ENCODE measurements at regions not wholly inside any gene's neighbourhood (a gene's known extent, or its start where the extent isn't known, plus 50 kb on each side); places are given as distances from the start of the nearest gene placed in this dataset.
"Not testable (repeated sequence)": the region's sequence is repeated elsewhere in the genome, so short reads cannot be mapped to it uniquely, and the experiment has no call there.

- DNase-seq (ENCODE audit: low read depth): no peak
These were observed 401.4 kb upstream of the PTCHD4 start for GRCh38 chr6:48512390-48512789.

GRCh38 chr6:48511378-48511777 is 400.4 kb upstream of the PTCHD4 start:
- no peak for DNase-seq (ENCODE audit: low read depth)

GRCh38 chr6:48505621-48506020 is 394.6 kb upstream of the PTCHD4 start:
- DNase-seq (ENCODE audit: low read depth): no peak

- not testable (repeated sequence) for DNase-seq (ENCODE audit: low read depth)
These were observed 382.4 kb upstream of the PTCHD4 start for GRCh38 chr6:48493432-48493831.

- DNase-seq (ENCODE audit: low read depth): no peak
These were observed 379.7 kb upstream of the PTCHD4 start for GRCh38 chr6:48490658-48491057.

GRCh38 chr6:48486876-48487275 is 375.9 kb upstream of the PTCHD4 start:
- DNase-seq (ENCODE audit: low read depth): no peak

GRCh38 chr6:48486373-48486772 is 375.4 kb upstream of the PTCHD4 start:
- no peak for DNase-seq (ENCODE audit: low read depth)

- DNase-seq (ENCODE audit: low read depth): peak; percentile 6
These were observed 365.3 kb upstream of the PTCHD4 start for GRCh38 chr6:48476257-48476656.

- DNase-seq (ENCODE audit: low read depth): no peak
These were observed 364.3 kb upstream of the PTCHD4 start for GRCh38 chr6:48475275-48475674.

- no peak for DNase-seq (ENCODE audit: low read depth)
These were observed 363.8 kb upstream of the PTCHD4 start for GRCh38 chr6:48474830-48475229.

GRCh38 chr6:48474136-48474535 is 363.1 kb upstream of the PTCHD4 start:
- DNase-seq (ENCODE audit: low read depth): no peak

- no peak for DNase-seq (ENCODE audit: low read depth)
These were observed 361.5 kb upstream of the PTCHD4 start for GRCh38 chr6:48472535-48472934.

- no peak for DNase-seq (ENCODE audit: low read depth)
These were observed 361.1 kb upstream of the PTCHD4 start for GRCh38 chr6:48472091-48472490.

GRCh38 chr6:48471326-48471725 is 360.3 kb upstream of the PTCHD4 start:
- no peak for DNase-seq (ENCODE audit: low read depth)

GRCh38 chr6:48449002-48449401 is 338.0 kb upstream of the PTCHD4 start:
- no peak for DNase-seq (ENCODE audit: low read depth)

GRCh38 chr6:48447251-48447650 is 336.3 kb upstream of the PTCHD4 start:
- no peak for DNase-seq (ENCODE audit: low read depth)

GRCh38 chr6:48429610-48430009 is 318.6 kb upstream of the PTCHD4 start:
- no peak for DNase-seq (ENCODE audit: low read depth)

GRCh38 chr6:48429021-48429420 is 318.0 kb upstream of the PTCHD4 start:
- no peak for DNase-seq (ENCODE audit: low read depth)

GRCh38 chr6:48426636-48427035 is 315.6 kb upstream of the PTCHD4 start:
- peak; percentile 75 for DNase-seq (ENCODE audit: low read depth)

- peak; percentile 17 for DNase-seq (ENCODE audit: low read depth)
These were observed 312.8 kb upstream of the PTCHD4 start for GRCh38 chr6:48423640-48424365.

GRCh38 chr6:48419992-48420391 is 309.0 kb upstream of the PTCHD4 start:
- DNase-seq (ENCODE audit: low read depth): no peak

GRCh38 chr6:48417927-48418326 is 306.9 kb upstream of the PTCHD4 start:
- DNase-seq (ENCODE audit: low read depth): no peak

- no peak for DNase-seq (ENCODE audit: low read depth)
These were observed 301.7 kb upstream of the PTCHD4 start for GRCh38 chr6:48412656-48413055.

- DNase-seq (ENCODE audit: low read depth): no peak
These were observed 293.9 kb upstream of the PTCHD4 start for GRCh38 chr6:48404927-48405326.
